ENCODE measurements at regions not wholly inside any gene's neighbourhood (a gene's known extent, or its start where the extent isn't known, plus 50 kb on each side); places are given as distances from the start of the nearest gene placed in this dataset.

- Mint-ChIP-seq H3K9me3 (peaks cover 29% of the 10 kb centered on the region), H3K27me3 (no peaks in the 10 kb centered on the region), H3K27ac (no peak overlapping the region), H3K4me1 (ENCODE audit: low read depth) (no peaks in the 10 kb centered on the region), H3K36me3 (ENCODE audit: low read depth) (no peaks in the 10 kb centered on the region), H3K4me3 (no peak overlapping the region)
- intact Hi-C loops (cut with micrococcal nuclease), result no loop called here
- no peak for TF ChIP-seq CTCF (IDR thresholded peaks at IDR 0.05)
- ATAC-seq (no peak), DNase-seq (no peak)
- ChIA-PET POLR2A (interaction anchor here (1.0 kb wide), 1 partner anchor 9 kb away, joined by 3 read pairs; no protein-coding TSS in a partner anchor), CTCF (no interaction called here)
Observed at GRCh38 chr19:27881213-27881612, 1331.7 kb downstream of the UQCRFS1 start.

GRCh38 chr19:27876976-27877512 lies 1335.9 kb downstream of the UQCRFS1 start:
- ATAC-seq, result no peak
- H3K27me3 Mint-ChIP-seq, result no peaks in the 10 kb centered on the region
- no peak overlapping the region for H3K27ac Mint-ChIP-seq

GRCh38 chr19:27876489-27876888 lies 1336.5 kb downstream of the UQCRFS1 start:
- ChIA-PET POLR2A (no interaction called here), CTCF (no interaction called here)
- TF ChIP-seq CTCF (IDR thresholded peaks at IDR 0.05), result no peak
- Mint-ChIP-seq H3K27ac (no peak overlapping the region), H3K36me3 (ENCODE audit: low read depth) (no peaks in the 10 kb centered on the region), H3K4me1 (ENCODE audit: low read depth) (no peaks in the 10 kb centered on the region), H3K9me3 (peaks cover 31% of the 10 kb centered on the region), H3K4me3 (no peak overlapping the region), H3K27me3 (no peaks in the 10 kb centered on the region)
- intact Hi-C loops (cut with micrococcal nuclease), result no loop called here
- ATAC-seq (no peak), DNase-seq (no peak)

More at GRCh38 chr19:27876976-27877512, 1335.9 kb downstream of the UQCRFS1 start:
- ChIA-PET POLR2A (no interaction called here), CTCF (no interaction called here)
- no peaks in the 10 kb centered on the region for H3K36me3 Mint-ChIP-seq (ENCODE audit: low read depth)
- peaks cover 30% of the 10 kb centered on the region for H3K9me3 Mint-ChIP-seq
- DNase-seq, result no peak
- intact Hi-C loops (cut with micrococcal nuclease), result no loop called here
- no peak for TF ChIP-seq CTCF (IDR thresholded peaks at IDR 0.05)
- no peaks in the 10 kb centered on the region for H3K4me1 Mint-ChIP-seq (ENCODE audit: low read depth)
- no peak overlapping the region for H3K4me3 Mint-ChIP-seq

GRCh38 chr19:27872370-27872769 lies 1340.6 kb downstream of the UQCRFS1 start:
- Mint-ChIP-seq H3K27me3 (no peaks in the 10 kb centered on the region), H3K4me3 (no peak overlapping the region), H3K4me1 (ENCODE audit: low read depth) (no peaks in the 10 kb centered on the region), H3K9me3 (peaks cover 36% of the 10 kb centered on the region), H3K27ac (no peak overlapping the region), H3K36me3 (ENCODE audit: low read depth) (peaks cover 5% of the 10 kb centered on the region)
- POLR2A ChIA-PET, result no interaction called here
- ATAC-seq (no peak), DNase-seq (no peak)
- no peak for TF ChIP-seq CTCF (IDR thresholded peaks at IDR 0.05)
- intact Hi-C loops (cut with micrococcal nuclease), result no loop called here
- CTCF ChIA-PET, result no interaction called here

GRCh38 chr19:27870293-27870692 lies 1342.7 kb downstream of the UQCRFS1 start:
- H3K4me1 Mint-ChIP-seq (ENCODE audit: low read depth), result no peaks in the 10 kb centered on the region
- intact Hi-C loops (cut with micrococcal nuclease), result no loop called here
- ATAC-seq (no peak), DNase-seq (no peak)
- no peak overlapping the region for H3K4me3 Mint-ChIP-seq
- POLR2A ChIA-PET, result no interaction called here
- peaks cover 35% of the 10 kb centered on the region for H3K9me3 Mint-ChIP-seq
- no peaks in the 10 kb centered on the region for H3K27me3 Mint-ChIP-seq
- H3K27ac Mint-ChIP-seq, result no peak overlapping the region
- CTCF ChIA-PET, result no interaction called here
- peaks cover 5% of the 10 kb centered on the region for H3K36me3 Mint-ChIP-seq (ENCODE audit: low read depth)
- TF ChIP-seq CTCF (IDR thresholded peaks at IDR 0.05), result no peak

Data from activated CD8-positive, alpha-beta T cell treated with anti-CD3 and anti-CD28 coated beads for 36 hours (primary cell).